Lung (tissue), 11 donors: ENCODE measurements at regions not wholly inside any gene's neighbourhood (a gene's known extent, or its start where the extent isn't known, plus 50 kb on each side); places are given as distances from the start of the nearest gene placed in this dataset.

Experiments used
- ATAC-seq: fragments of 200-7000 bp; cut with Tn5 transposase; one replicate; pipeline ENCODE4 v1.9.1; 2020; ENCODE audit warnings: moderate number of reproducible peaks; ENCODE audit not compliant: insufficient read depth, low FRiP score
- DNase-seq, 3 donors: peaks; one replicate each; pipeline ENCODE4 v3.0.0-alpha.2; 2013 to 2017
- H3K27ac ChIP-seq, 2 donors: one replicate each; pipeline ENCODE4 v1.5.1; 2013; ENCODE audit warnings: mild to moderate bottlenecking in 2 of 2, moderate library complexity in 2 of 2, control low read depth in 1 of 2, inconsistent platforms in 1 of 2, low read depth in 1 of 2, low read length in 1 of 2
- H3K27me3 ChIP-seq, 3 donors: one replicate each; pipeline ENCODE4 v1.5.1; 2013; ENCODE audit warnings: low read length in 2 of 3; ENCODE audit not compliant: control insufficient read depth in 3 of 3, insufficient read depth in 3 of 3
- H3K36me3 ChIP-seq, 4 donors: one replicate each; pipeline ENCODE4 v1.5.1; 2013; ENCODE audit warnings: low read length in 4 of 4, mild to moderate bottlenecking in 1 of 4, moderate library complexity in 1 of 4; ENCODE audit not compliant: control insufficient read depth in 4 of 4, insufficient read depth in 4 of 4
- H3K4me1 ChIP-seq, 5 donors: one replicate each; pipeline ENCODE4 v1.5.1; 2013; ENCODE audit warnings: low read length in 5 of 5, mild to moderate bottlenecking in 2 of 5, moderate library complexity in 1 of 5; ENCODE audit not compliant: control insufficient read depth in 5 of 5, insufficient read depth in 5 of 5
- H3K4me3 ChIP-seq: one replicate; pipeline ENCODE4 v1.5.1; 2013; ENCODE audit warnings: mild to moderate bottlenecking, control low read depth, moderate library complexity
- H3K9ac ChIP-seq, 2 donors: one replicate each; pipeline ENCODE4 v1.5.1; 2013; ENCODE audit warnings: low read length in 2 of 2, control low read depth in 1 of 2; ENCODE audit not compliant: insufficient read depth in 1 of 2
- H3K9me3 ChIP-seq, 4 donors: one replicate each; pipeline ENCODE4 v1.5.1; 2013; ENCODE audit warnings: low read length in 3 of 4, mild to moderate bottlenecking in 1 of 4, moderate library complexity in 1 of 4; ENCODE audit not compliant: control insufficient read depth in 4 of 4, insufficient read depth in 3 of 4
- WGBS, 2 donors: extraction: QIAGEN DNeasy Blood & Tissue Kit; methylation state at CpG; one replicate each; pipeline ENCODE4 v1.1.7; 2013; 5-methylcytosine and 5-hydroxymethylcytosine counted together
- TF ChIP-seq, protein P1 (sequence below): IDR thresholded peaks from 2 replicates; pipeline ENCODE4 v1.5.1; 2012; ENCODE audit warnings: mild to moderate bottlenecking; ENCODE audit errors: control extremely low read depth, extremely low read depth
- donor health status: control.
- donor health status: control.
- donor health status: Bipolar disorder and iron deficiency.
- donor health status: healthy.
- donor health status: DM: yes; HTN: yes; CAD: no.

GRCh38 chr5:110050640-110051345 lies 361.1 kb downstream of the MAN2A1 start:
- no peak for ATAC-seq
- Histone ChIP-seq H3K9ac (no peak overlapping the region), H3K36me3 (no peaks in the 10 kb centered on the region), H3K4me3 (no peak overlapping the region), H3K27me3 (no peaks in the 10 kb centered on the region), H3K4me1 (no peaks in the 10 kb centered on the region), H3K9me3 (no peaks in the 10 kb centered on the region), H3K27ac (no peak overlapping the region)
- TF ChIP-seq, protein P1, sequence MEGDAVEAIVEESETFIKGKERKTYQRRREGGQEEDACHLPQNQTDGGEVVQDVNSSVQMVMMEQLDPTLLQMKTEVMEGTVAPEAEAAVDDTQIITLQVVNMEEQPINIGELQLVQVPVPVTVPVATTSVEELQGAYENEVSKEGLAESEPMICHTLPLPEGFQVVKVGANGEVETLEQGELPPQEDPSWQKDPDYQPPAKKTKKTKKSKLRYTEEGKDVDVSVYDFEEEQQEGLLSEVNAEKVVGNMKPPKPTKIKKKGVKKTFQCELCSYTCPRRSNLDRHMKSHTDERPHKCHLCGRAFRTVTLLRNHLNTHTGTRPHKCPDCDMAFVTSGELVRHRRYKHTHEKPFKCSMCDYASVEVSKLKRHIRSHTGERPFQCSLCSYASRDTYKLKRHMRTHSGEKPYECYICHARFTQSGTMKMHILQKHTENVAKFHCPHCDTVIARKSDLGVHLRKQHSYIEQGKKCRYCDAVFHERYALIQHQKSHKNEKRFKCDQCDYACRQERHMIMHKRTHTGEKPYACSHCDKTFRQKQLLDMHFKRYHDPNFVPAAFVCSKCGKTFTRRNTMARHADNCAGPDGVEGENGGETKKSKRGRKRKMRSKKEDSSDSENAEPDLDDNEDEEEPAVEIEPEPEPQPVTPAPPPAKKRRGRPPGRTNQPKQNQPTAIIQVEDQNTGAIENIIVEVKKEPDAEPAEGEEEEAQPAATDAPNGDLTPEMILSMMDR, result no peak
- no peak for DNase-seq
- 87 to 88% methylated on average over 5 of the region's 5 CpGs for WGBS, 2 donors

DNA sequence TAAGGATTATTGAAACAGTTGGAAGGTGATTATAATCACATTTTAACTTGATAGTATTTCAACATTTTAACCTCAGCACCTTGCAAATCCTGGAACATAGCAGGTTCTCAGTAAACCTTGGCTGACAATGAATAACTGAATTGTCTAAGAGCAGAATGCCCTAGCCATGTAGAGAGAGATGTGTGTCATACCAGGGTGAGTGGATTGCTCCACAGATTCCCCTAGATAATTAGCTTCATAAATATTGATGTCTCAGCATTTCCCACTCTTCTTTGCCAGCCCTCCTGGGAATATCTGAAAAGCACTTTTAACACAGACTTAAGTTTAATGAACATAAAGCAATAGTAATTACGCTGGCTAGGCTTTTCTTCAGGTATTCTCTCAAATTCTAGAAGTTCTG lies 363.5 kb downstream of the MAN2A1 start:
- Histone ChIP-seq H3K4me3 (no peak overlapping the region), H3K4me1 (no peaks in the 10 kb centered on the region), H3K9ac (no peak overlapping the region), H3K27me3 (no peaks in the 10 kb centered on the region), H3K36me3 (no peaks in the 10 kb centered on the region), H3K9me3 (no peaks in the 10 kb centered on the region), H3K27ac (no peak overlapping the region)
- 91 to 98% methylated on average over 1 of the region's 1 CpG for whole genome bisulfite sequencing, 2 donors
- DNase-seq (no peak), ATAC-seq (no peak)
- TF ChIP-seq, protein P1, result no peak

DNA sequence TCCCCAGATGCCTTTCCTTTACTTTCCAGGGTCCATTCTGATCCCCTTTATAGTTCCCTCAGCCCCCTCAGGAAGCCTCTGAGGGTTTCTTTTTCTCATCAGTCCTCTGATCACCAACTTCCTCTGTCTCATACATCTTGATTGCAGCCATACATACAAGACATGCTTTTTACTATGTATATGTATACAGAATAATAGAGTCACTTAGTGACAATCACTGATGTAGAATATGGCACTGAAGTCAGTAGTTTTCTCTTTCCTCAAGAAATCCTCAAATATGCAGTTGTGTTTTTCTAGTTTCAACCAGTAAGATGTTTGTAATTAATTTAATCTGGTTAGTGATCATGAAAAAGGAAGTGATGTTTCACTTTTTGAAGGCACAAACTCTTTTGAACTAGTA lies 364.1 kb downstream of the MAN2A1 start:
- no peak overlapping the region for H3K4me3 ChIP-seq
- ATAC-seq (no peak), DNase-seq (no peak)
- no peaks in the 10 kb centered on the region for H3K9me3 ChIP-seq
- no peaks in the 10 kb centered on the region for H3K27me3 ChIP-seq
- H3K4me1 ChIP-seq, result no peaks in the 10 kb centered on the region
- H3K36me3 ChIP-seq, result no peaks in the 10 kb centered on the region
- no peak overlapping the region for H3K27ac ChIP-seq
- TF ChIP-seq, protein P1, result no peak
- no peak overlapping the region for H3K9ac ChIP-seq

DNA sequence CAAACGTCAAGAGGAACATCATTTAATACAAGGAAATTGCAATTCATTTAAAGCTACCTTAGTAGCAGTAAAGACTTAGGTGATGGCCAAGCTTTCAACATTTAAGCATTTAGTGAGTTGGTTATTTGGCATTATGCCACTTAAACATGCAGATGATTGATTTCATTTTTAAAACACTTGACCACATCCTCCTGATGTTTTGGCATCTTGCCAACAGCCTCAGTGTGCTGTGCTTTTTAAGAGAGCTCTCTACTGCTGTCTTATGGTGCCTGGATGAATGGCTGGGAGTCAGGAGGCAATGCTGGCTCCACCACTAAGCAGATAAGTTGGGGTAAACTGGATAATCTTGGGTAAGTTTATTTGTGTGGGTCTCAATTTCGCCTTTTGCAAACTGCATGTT lies 364.5 kb downstream of the MAN2A1 start:
- no peaks in the 10 kb centered on the region for H3K4me1 ChIP-seq
- TF ChIP-seq, protein P1, result no peak
- H3K4me3 ChIP-seq, result no peak overlapping the region
- H3K27me3 ChIP-seq, result no peaks in the 10 kb centered on the region
- H3K36me3 ChIP-seq, result no peaks in the 10 kb centered on the region
- ATAC-seq (no peak), DNase-seq (peak; percentile 22 to 77 (median 62))
- no peaks in the 10 kb centered on the region for H3K9me3 ChIP-seq
- H3K9ac ChIP-seq, result no peak overlapping the region
- no peak overlapping the region for H3K27ac ChIP-seq
- 31 to 56% methylated on average over 2 of the region's 2 CpGs for WGBS, 2 donors
